A549 (cell line): ENCODE measurements at regions not wholly inside any gene's neighbourhood (a gene's known extent, or its start where the extent isn't known, plus 50 kb on each side); places are given as distances from the start of the nearest gene placed in this dataset.

ENCODE experiments used
- CBX8 ChIP-seq: fragments of 200-600 bp; sonication (generic); IDR thresholded peaks from 2 replicates; pipeline ENCODE4 v1.6.1; 2016
- CTCF ChIP-seq: fragments of >200 bp; sonication (Bioruptor Twin); formaldehyde crosslinking; IDR thresholded peaks from 3 replicates; pipeline ENCODE4 v1.5.1; 2016
- EP300 ChIP-seq, 2 experiments: fragments of >200 bp; sonication (Bioruptor Twin); formaldehyde crosslinking; IDR thresholded peaks; 2 replicates in 1 of 2; 3 replicates in 1 of 2; pipeline ENCODE4 v1.6.1; 2016 to 2017
- HDAC2 ChIP-seq: fragments of 200-600 bp; sonication (generic); IDR thresholded peaks from 2 replicates; pipeline ENCODE4 v1.6.1; 2016
- MYC ChIP-seq: IDR thresholded peaks from 2 replicates; pipeline ENCODE4 v1.6.1; 2012; ENCODE audit warnings: mild to moderate bottlenecking, inconsistent platforms, low read length, improper control_type of control experiment, borderline replicate concordance
- NR3C1 ChIP-seq: fragments of >200 bp; sonication (Bioruptor Twin); formaldehyde crosslinking; IDR thresholded peaks from 3 replicates; pipeline ENCODE4 v1.6.1; 2017
- POLR2A ChIP-seq: IDR thresholded peaks from 2 replicates; pipeline ENCODE4 v1.6.1; 2012; ENCODE audit warnings: mild to moderate bottlenecking, low read length
- RARB ChIP-seq: fragments of 250-450 bp; sonication (Bioruptor Pico); IDR thresholded peaks from 2 replicates; pipeline ENCODE4 v1.8.0; 2021; ENCODE audit warnings: mild to moderate bottlenecking, moderate library complexity
- RFX5 ChIP-seq: fragments of 450-650 bp; IDR thresholded peaks from 2 replicates; pipeline ENCODE4 v1.7.1; 2014; ENCODE audit warnings: antibody characterized with exemption, mild to moderate bottlenecking, moderate library complexity
- SREBF2 ChIP-seq: fragments of 450-650 bp; IDR thresholded peaks from 2 replicates; pipeline ENCODE4 v1.6.1; 2014; ENCODE audit warnings: mild to moderate bottlenecking, moderate library complexity
- TF ChIP-seq, protein P1 (sequence below): fragments of 450-650 bp; IDR thresholded peaks from 2 replicates; pipeline ENCODE4 v1.6.1; 2014; ENCODE audit warnings: antibody characterized with exemption
- TF ChIP-seq, protein P2 (sequence below): fragments of 150-350 bp; IDR thresholded peaks from 2 replicates; pipeline ENCODE4 v1.6.1; 2014; ENCODE audit warnings: low read depth, mild to moderate bottlenecking, low read length
- TF ChIP-seq, protein P3 (sequence below): IDR thresholded peaks from 2 replicates; pipeline ENCODE4 v1.6.1; 2012; ENCODE audit warnings: low read depth, borderline replicate concordance
- TF ChIP-seq, protein P4 (sequence below): IDR thresholded peaks from 2 replicates; pipeline ENCODE4 v1.6.1; 2012

DNA sequence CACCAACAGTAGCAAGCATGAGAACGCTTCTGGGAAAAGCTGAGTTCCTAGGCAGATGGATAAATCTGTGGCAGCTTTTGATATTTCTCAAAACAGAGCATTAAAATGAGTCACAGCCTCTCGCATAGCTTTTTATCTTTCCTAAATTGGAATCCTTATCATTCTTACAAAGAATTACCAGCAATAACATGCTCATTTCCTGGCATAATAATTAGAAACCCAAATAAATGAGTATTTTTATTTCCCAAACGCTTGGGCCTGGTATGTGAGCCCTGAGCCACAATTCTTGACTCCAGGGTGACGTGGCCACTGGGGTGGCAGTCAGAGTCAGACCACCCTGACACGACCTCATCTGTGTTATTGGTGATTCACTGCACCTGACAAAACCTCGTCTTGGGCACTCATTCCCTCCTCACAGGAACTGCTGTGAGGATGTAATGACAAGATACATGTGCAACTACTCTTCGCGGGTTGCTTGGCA, 210.7 kb downstream of the ARL4C start:
- TF ChIP-seq POLR2A = no peak
- TF ChIP-seq HDAC2 = no peak
- no peak for TF ChIP-seq RFX5
- TF ChIP-seq, protein P1, sequence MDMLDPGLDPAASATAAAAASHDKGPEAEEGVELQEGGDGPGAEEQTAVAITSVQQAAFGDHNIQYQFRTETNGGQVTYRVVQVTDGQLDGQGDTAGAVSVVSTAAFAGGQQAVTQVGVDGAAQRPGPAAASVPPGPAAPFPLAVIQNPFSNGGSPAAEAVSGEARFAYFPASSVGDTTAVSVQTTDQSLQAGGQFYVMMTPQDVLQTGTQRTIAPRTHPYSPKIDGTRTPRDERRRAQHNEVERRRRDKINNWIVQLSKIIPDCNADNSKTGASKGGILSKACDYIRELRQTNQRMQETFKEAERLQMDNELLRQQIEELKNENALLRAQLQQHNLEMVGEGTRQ = no peak
- TF ChIP-seq EP300 (IDR thresholded peaks at IDR 0.05) = no peak
- TF ChIP-seq, protein P2, sequence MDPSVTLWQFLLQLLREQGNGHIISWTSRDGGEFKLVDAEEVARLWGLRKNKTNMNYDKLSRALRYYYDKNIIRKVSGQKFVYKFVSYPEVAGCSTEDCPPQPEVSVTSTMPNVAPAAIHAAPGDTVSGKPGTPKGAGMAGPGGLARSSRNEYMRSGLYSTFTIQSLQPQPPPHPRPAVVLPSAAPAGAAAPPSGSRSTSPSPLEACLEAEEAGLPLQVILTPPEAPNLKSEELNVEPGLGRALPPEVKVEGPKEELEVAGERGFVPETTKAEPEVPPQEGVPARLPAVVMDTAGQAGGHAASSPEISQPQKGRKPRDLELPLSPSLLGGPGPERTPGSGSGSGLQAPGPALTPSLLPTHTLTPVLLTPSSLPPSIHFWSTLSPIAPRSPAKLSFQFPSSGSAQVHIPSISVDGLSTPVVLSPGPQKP = no peak
- no peak for TF ChIP-seq CTCF
- TF ChIP-seq NR3C1 = no peak
- TF ChIP-seq, protein P3, sequence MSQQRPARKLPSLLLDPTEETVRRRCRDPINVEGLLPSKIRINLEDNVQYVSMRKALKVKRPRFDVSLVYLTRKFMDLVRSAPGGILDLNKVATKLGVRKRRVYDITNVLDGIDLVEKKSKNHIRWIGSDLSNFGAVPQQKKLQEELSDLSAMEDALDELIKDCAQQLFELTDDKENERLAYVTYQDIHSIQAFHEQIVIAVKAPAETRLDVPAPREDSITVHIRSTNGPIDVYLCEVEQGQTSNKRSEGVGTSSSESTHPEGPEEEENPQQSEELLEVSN = no peak
- no peak for TF ChIP-seq CBX8
- TF ChIP-seq SREBF2 = no peak
- no peak for TF ChIP-seq RARB
- TF ChIP-seq MYC = no peak
- TF ChIP-seq, protein P4, sequence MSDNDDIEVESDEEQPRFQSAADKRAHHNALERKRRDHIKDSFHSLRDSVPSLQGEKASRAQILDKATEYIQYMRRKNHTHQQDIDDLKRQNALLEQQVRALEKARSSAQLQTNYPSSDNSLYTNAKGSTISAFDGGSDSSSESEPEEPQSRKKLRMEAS = no peak
